Suprapubic skin (tissue), 4 donors: ENCODE measurements at regions not wholly inside any gene's neighbourhood (a gene's known extent, or its start where the extent isn't known, plus 50 kb on each side); places are given as distances from the start of the nearest gene placed in this dataset.

Experiments
- POLR2A ChIP-seq, 2 donors: fragments of 450-650 bp; IDR thresholded peaks; one replicate each; pipeline ENCODE4 v1.6.1; 2017; ENCODE audit warnings: antibody characterized with exemption in 2 of 2, mild to moderate bottlenecking in 2 of 2, moderate library complexity in 2 of 2
- POLR2AphosphoS5 ChIP-seq, 3 donors: sonication (generic); formaldehyde crosslinking; IDR thresholded peaks; one replicate each; pipeline ENCODE4 v1.6.1; 2017; ENCODE audit warnings: antibody characterized with exemption in 3 of 3
- TF ChIP-seq, protein P1 (sequence below), 2 donors: fragments of 200-600 bp in 1 of 2; fragments of 450-650 bp in 1 of 2; sonication (generic) in 1 of 2; IDR thresholded peaks; one replicate each; pipeline ENCODE4 v1.5.1; 2016 to 2019; ENCODE audit warnings: antibody characterized with exemption in 2 of 2, mild to moderate bottlenecking in 1 of 2, moderate library complexity in 1 of 2

DNA sequence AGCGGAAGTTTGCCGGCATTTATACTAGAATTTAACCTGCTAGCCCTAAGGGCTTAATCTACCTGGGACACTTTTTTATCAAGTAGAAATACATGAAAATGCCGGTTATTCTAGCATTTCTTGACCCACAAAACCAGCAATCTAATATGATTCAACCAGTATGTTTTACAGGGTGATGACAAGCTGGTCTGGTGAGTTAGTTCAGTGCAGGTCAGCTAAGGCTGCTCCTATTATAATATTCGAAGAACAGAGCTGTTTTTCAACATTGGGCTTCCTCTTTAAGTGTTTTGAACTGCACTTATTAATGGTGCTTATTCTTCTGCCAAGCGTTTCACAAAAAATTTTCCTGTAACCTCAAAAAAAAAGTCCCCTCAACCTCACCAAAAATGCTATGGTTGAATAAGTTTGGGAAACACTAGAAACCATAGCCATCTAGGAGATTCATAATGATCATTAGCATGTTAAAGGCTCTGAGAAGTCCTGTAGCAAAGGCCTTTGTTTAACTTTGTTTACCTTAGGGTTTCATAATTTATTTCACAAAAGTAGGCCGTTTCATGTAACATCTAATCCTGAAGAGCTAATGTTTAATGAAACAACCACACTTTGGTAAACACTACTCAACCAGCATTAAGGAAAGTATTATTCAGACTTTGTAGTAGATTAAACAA lies 526.6 kb downstream of the KLF12 start:
- no peak for TF ChIP-seq POLR2A (IDR thresholded peaks at IDR 0.05)
- TF ChIP-seq, protein P1, sequence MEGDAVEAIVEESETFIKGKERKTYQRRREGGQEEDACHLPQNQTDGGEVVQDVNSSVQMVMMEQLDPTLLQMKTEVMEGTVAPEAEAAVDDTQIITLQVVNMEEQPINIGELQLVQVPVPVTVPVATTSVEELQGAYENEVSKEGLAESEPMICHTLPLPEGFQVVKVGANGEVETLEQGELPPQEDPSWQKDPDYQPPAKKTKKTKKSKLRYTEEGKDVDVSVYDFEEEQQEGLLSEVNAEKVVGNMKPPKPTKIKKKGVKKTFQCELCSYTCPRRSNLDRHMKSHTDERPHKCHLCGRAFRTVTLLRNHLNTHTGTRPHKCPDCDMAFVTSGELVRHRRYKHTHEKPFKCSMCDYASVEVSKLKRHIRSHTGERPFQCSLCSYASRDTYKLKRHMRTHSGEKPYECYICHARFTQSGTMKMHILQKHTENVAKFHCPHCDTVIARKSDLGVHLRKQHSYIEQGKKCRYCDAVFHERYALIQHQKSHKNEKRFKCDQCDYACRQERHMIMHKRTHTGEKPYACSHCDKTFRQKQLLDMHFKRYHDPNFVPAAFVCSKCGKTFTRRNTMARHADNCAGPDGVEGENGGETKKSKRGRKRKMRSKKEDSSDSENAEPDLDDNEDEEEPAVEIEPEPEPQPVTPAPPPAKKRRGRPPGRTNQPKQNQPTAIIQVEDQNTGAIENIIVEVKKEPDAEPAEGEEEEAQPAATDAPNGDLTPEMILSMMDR (IDR thresholded peaks at IDR 0.05): no peak
- TF ChIP-seq POLR2AphosphoS5 (IDR thresholded peaks at IDR 0.05): no peak
